DMS79 treated with DMSO at 0.1 percent for 48 hours (cell line): ENCODE measurements at regions not wholly inside any gene's neighbourhood (a gene's known extent, or its start where the extent isn't known, plus 50 kb on each side); places are given as distances from the start of the nearest gene placed in this dataset.
A peak's percentile ranks its signal among the peaks of the same experiment; 100 is the strongest.
"Not testable (repeated sequence)": the region's sequence is repeated elsewhere in the genome, so short reads cannot be mapped to it uniquely, and the experiment has no call there.

ENCODE experiments used
- DNase-seq: peaks from one replicate; lab custom pipeline; 2025; lab: John Stamatoyannopoulos, UW

DNA sequence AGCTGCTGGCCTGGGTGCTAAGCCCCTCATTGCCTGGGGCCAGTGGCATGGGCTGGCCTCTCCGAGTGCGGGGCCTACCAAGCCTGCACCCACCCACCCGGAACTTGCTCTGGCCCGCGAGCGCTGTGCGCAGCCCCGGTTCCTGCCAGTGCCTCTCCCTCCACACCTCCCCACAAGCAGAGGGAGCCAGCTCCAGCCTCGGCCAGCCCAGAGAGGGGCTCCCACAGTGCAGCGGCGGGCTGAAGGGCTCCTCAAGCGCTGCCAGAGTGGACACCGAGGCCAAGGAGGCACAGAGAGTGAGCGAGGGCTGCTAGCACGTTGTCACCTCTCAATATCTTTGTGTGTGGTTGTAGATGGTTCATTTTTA is 74.8 kb upstream of the ATP1A1 start:
- not testable (repeated sequence) for DNase-seq

DNA sequence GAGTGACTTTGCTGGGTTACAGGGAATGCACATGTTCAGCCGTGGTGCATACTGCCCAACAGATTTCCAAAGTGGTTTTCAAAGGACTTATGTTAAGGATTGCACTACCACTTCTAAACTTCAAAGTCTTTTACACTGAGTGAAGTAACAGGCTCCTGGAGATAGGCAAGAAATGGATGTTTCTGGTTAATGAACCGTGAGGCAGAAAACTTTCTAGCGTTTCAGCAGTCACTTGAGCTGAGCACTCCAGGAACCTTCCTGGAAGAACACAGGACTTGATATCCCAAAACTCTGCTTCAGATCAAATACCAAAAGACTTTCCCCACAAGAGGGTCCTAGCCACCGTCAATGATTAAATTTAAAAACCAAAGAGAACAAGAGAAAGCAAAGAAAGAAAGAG is 74.3 kb upstream of the ATP1A1 start:
- no peak for DNase-seq

DNA sequence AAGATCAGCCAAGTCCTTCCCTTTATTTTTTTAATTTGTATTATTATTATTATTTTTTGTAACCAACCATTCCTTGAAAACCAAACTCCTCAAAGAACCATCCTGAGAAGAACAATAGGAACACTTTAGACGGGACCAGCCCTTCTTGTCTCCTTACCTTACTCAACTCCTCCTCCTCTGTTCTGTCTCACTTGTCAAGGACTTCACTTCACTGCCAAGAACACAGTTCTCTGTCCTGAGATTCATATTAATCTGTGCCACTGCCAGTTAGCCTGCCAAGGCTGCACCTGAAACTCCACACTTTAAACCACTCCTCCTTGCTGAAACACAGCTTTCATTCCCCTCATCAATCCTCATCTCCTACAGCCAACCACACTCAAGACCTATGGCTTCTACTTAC is 73.8 kb upstream of the ATP1A1 start:
- DNase-seq, result peak; percentile 20

DNA sequence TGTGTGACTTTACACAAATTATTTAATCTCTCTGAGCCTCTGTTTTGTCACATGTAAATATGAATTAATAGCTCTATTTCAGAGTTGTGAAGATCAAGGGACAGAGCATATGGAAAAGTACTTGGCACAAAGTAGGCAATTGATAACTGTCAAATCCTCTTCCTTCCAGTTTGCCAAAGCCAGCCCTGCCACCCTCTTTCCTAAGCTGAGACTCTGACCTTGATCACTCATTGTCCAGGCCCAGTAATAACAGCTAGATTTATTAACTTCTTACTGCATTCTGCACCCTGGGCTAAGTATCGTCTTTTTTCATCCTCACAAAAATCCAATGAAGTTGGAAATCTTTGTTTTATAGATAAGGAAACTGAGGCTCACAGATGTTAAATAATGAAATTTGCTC is 70.8 kb upstream of the ATP1A1 start:
- no peak for DNase-seq

DNA sequence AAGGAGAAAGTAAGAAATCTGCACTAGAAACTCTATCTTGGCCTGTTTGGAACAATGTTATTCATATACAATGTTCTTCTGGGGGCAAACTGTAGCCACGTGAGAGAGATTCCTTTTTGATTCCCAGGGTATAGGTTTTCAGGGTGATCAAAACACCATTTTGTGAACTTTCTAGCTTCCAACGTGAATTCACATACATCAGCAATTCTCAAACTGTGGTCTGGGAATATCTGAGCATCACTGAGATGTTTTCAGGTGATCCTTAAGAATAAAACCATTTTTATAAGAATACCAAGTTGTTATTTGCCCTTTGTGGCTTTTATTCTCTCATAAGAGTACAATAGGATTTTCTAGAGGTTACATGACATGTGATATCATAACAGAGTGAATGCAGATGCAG is 66.9 kb upstream of the ATP1A1 start:
- DNase-seq, result no peak

DNA sequence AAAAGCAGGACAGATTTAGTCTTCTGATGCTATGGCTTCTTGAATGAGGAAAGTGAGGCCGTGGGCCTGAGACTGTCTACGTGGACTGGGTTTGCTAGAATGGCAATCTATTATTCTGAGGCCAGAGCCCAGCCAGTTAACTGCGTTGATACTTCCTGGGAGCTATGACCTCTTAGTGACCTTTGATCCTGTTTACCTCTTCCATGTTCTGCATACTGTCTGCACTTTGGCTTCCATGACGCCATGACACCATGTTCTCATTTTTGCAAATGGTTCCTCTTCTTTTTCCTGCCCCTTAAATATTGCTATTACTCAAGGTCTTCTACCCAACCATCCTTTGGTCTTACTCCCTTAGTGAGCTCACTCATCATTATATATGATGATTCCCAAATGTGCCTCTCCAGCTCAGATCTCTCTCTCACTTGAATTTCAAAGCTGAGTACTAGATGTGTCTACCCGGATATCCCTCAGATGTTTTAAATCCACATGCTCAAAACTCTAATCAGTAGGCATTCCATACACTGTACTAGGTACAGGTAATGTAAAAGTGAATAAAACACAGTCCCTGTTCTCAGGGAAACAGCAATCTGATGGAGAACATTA is 66.1 kb upstream of the ATP1A1 start:
- no peak for DNase-seq

DNA sequence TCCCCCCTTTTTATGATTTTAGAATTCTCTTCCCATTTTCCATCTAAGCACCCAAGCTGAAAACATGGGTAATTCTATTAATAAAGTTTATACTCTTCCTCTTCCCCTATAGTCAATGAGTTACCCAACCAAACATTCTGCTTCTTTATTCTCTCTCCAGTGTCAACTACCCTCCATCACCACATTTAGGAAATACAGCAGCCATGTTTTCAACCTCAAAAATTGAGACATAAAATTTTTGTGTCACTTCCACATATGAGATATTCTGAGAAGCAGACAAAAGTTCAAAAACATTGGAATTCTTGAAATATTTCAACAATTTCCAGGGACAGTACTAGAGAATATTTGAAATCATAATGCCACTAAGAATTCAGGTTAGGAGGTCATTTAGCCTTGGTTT is 64.8 kb upstream of the ATP1A1 start:
- no peak for DNase-seq

DNA sequence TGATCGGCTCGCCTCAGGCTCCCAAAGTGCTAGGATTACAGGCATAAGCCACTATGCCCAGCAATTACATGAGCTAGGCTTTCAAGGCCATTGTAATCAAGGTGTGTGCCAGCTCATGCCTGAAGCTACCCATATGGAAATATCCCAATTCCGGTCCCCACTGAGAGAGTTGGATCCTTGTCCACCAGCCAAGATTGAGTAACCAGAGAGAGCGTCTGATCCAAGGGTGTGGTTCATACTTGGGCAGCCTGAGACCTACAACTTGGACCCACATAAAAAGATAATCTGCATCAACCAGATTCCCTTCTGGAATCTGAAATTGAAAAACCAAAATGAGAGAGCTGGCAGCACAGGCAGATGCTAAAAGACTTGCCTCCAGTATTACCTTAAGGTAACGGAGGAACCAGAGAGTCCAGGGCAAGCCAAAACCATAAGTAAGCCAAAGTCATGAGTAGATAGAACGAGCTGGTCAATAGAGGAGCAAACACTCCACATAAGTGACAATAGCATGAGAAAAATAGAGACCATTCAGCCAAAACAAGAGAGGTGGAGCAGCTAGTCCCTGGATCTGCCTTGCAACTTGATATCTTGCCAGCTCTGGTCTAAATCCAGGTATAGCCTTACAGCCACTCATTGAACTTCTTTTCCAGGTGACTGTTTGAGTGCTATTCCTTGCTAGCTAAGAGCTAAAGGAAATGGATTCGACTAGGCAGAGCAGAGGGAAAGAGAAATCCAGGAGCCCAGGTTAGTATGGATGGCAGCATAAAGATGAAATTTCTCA is 63.8 kb upstream of the ATP1A1 start:
- DNase-seq, result peak; percentile 90

DNA sequence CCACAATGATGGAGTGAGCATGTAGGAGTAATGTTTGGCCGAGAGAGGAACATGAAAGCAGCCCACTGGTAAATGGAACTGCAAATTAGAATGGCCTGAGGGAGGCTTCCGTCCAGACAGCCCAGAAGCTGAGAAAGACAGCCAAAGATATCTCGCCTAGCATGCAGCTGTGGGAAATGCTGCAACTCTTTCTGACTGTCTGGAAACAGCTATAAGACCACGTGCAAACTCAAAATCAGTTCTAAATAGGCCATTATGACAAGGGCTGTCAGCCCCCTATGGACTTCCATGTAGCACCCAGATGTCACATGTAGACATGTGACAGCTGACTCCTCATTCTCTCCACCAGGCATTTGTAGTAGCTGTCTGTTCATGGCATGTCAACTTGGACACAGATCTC is 62.9 kb upstream of the ATP1A1 start:
- DNase-seq, result no peak

DNA sequence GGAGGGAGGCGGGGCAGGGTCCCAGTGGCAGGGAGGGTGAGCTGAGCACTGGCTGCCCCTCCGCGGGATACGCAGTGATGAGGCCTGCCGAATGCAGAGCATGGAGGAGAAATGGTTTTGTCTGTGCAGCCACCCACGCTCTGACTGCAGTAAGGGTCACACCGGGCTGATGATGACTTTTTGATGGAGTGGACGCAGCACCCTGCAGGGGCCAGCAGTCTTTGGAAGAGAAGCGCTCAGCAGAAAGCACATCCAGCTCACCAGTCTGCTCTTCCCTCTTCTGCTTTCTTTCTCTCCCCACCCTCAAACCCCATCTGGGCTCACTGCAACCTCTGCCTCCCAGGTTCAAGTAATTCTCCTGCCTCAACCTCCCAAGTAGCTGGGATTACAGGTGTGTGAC is 61.9 kb upstream of the ATP1A1 start:
- no peak for DNase-seq

DNA sequence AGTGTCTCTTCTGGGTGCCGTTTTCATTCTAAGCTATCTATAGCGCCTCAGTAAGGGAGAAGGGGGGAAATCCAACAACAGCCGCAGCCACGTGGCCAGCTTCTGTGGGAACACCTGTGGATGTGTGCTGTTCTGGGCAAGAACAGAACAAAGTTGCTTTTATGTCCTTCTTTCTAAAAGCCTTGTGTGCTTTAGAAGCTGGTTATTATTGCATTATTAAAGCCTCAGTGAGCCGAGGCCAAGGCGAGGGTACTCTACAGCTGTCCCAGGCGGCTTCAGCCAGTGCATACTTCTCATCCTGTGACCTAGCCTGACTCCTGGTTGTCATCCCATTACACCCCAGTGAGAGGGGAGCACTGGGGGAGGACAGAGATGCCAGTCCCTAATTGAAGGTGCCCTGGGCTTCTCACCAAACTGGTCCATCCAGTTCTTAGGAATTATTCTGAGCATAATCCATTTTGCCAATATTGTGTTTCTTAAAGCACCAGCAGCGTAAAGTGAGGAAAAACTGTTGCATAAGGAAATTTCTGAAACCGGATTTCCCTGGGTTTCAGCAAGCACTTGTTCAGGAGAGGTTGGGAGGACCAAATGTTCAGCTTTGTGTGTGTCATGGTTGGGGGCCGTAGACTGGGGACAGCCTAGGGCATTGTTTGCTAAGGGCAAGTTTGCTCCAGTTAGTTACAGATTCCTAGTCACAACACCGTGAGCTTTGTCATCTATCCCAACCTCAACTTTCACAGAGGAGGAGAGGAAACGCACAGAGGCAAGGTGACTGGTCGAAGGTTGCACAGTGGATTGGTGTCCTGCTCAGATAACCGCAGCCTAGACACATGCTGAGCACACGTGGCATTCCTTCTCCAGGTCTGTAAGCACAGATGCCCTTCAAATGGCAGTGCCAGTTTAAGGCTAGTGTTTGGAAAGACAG is 61.0 kb upstream of the ATP1A1 start:
- DNase-seq, result peak; percentile 43

DNA sequence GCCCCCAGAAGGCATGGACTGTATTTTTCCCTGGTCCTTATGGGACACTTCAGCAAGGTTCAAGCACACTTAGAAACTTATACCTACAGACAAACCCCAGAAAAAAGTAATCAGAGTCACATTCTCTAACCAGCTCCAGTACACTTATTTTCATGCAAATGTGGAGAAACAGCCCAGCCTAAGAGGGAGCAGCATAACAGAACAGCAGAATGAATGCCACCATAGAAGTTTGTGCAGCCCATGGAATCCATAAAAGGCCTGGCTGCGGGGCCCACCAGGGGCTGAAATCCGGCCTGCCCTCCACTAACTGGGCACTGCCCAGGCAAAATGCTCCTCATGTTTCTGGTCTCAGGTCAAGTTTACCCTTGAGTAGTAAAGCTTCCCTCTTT is 60.4 kb upstream of the ATP1A1 start:
- DNase-seq, result no peak

DNA sequence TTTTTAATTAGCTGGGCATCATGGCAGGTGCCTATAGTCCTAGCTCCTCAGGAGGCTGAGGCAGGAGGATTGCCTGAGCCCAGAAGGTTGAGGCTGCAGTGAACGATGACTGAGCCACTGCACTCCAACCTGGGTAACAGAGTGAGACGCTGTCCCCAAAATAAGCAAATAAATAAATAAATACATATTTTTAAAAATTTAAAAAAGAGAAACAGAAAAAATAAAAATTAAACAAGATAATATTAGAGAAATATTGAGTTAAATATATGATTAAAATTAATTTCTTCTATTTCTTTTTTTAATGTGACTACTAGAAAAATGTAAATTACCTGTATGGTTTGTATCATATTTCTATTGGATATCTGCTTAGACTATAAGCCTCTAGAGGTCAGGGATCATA is 59.3 kb upstream of the ATP1A1 start:
- DNase-seq, result no peak

DNA sequence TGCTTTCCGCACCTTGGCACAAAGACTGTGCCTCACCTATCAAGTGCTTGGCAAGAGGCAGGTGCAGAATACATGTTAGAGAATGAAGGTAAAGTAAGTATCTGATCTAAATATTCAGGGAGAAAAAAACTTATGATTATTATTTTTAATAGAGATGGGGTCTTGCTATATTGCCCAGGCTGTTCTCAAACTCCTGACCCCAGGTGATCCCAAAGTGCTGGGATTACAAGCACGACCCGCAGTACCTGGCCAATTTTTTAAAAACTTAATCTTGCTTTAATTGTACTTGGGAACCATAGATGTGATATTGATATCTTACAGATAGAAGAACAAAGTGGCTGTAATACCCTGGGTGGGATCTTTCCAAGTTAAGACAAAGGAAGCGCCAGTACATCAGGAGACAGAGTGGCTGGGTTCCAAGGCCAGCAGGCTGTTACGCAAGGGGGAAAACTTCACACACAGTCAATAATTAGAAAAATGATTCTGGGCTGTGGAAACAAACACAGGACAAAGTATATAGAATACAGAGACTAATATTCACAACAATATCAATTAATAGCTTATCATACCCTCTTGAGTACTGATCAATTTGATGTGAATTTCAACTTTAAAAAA is 58.6 kb upstream of the ATP1A1 start:
- no peak for DNase-seq

DNA sequence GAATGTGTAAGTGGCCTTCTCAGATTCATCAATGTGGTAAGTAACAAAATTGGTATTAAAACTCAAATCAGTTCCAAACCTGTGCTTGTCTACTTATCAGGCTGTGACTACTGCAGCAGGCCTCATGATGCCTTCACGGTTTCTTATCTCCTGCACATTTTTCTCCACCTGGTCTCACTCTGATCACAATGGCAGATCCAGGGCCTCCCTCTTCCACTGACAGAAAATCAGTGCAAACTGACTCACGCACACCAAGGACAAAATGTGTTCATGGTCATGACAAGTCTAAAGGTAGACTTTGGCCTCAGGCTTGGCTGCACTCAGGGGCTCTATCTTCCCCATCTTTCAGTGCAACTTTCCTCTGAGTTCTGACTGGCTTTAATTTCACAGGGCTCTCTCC is 56.7 kb upstream of the ATP1A1 start:
- no peak for DNase-seq

DNA sequence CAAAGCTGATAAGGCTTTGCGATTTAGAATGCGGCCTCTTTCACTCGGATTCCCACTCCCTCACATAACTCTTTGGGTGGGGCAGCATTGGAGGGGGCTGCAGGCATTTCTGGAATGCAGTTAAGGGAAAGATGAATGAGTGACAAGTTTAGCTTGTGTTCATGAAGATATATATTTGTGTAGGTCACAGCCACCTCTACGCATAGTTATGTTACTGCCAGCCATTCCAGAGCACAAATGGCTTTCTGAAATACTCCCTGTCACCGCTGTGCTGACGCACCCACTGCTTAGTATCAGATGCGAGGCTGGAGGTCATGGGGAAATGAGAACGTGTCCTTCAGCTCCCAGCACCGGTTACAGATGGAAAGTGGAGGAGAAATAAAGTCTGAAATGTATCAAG is 54.1 kb upstream of the ATP1A1 start:
- no peak for DNase-seq

DNA sequence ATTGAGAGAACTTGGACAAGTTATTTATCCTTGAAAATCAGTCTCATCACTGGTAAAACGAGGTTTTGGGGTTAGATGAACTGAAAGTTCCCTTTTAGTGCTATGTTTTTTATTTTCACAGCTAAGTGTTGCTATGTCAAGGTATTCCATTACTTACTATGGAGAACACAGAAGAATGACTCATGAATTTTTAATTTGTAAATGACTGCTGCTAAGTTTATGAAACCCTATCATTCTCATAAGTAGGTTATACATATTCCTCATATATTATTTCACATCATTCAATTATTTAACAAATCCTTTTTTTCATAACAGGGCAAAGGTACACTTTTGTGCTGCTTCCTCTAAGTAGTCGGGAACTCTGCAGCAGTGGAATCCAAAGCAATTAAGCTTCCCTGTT is 52.2 kb upstream of the ATP1A1 start:
- DNase-seq, result no peak

DNA sequence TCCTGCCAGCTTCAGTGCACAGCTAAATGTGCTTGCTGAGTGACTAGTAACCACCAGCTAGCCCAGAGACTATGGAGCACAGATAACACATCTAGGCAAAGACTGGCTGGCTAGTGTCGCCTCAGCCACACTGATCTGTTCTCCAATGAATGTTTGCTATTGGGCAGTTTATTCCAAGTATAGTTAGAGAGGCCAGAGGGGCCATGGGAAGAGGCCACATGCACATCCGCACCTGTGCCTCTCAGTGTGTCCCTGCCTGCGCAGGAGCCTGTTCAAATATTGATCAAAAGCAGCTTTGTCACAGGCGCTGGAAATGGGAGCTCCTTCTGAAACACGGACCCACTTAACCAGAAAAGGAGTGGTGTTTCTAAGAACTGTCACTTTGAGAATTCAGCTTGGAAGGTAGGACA is 51.3 kb upstream of the ATP1A1 start:
- no peak for DNase-seq

DNA sequence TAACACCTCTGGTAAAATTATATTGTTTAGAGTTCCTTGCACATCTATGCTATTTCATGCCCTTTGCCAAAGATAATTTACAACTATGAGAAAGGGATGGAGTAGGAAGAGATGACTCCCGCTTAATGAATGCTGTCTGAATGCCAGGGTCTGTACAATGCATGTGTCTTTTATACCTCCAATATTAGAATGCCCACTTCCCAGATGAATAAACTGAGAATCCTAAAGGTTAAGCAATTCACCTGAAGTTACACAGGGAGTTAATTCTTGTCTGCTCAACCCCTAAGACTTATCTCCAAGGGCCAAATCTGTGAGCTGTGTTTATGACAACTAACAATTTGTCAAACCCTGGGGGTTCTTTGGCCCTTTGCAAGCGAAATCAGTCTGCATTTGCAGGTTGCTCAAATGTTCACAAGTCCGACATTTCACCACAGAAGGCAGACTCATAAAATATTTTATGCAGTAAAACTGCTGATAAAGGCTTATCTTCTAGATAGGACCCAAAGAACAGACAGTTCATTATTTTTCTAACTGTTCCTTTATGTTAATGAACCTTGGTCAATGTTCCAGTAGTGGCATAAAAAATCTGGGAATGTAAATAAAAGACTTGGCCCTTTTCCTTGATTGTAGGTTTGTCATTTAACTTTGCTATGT is 50.2 kb upstream of the ATP1A1 start:
- DNase-seq, result no peak
